HepG2 (cell line): ENCODE measurements at regions not wholly inside any gene's neighbourhood (a gene's known extent, or its start where the extent isn't known, plus 50 kb on each side); places are given as distances from the start of the nearest gene placed in this dataset.

Experiments
- BORCS8-MEF2B ChIP-seq: sonication (generic); formaldehyde crosslinking; IDR thresholded peaks from 2 replicates; pipeline ENCODE4 v1.8.0; 2022; ENCODE audit warnings: mild to moderate bottlenecking, missing genetic modification reagents
- CHD4 ChIP-seq: fragments of 200-600 bp; sonication (generic); IDR thresholded peaks from 2 replicates; pipeline ENCODE4 v1.7.0; 2017; ENCODE audit warnings: mild to moderate bottlenecking, low read length, borderline replicate concordance
- HBP1 ChIP-seq: IDR thresholded peaks from 2 replicates; pipeline ENCODE4 v1.6.1; 2016; ENCODE audit warnings: low read depth, control low read depth
- KDM4B ChIP-seq: sonication (generic); formaldehyde crosslinking; IDR thresholded peaks from 2 replicates; pipeline ENCODE4 v1.4.0; 2020; ENCODE audit warnings: missing genetic modification reagents
- MEIS2 ChIP-seq: sonication (generic); formaldehyde crosslinking; IDR thresholded peaks from 2 replicates; pipeline ENCODE4 v1.9.0; 2021; ENCODE audit warnings: mild to moderate bottlenecking, missing genetic modification reagents
- RARA ChIP-seq: IDR thresholded peaks from 2 replicates; pipeline ENCODE4 v1.6.1; 2016; ENCODE audit warnings: missing genetic modification reagents, missing compliant biosample characterization
- RFXANK ChIP-seq: IDR thresholded peaks from 2 replicates; pipeline ENCODE4 v1.6.1; 2016
- SMAD3 ChIP-seq: sonication (generic); formaldehyde crosslinking; IDR thresholded peaks from 2 replicates; pipeline ENCODE4 v1.4.0; 2020; ENCODE audit warnings: missing genetic modification reagents
- SOX5 ChIP-seq: IDR thresholded peaks from 2 replicates; pipeline ENCODE4 v1.6.1; 2016; ENCODE audit warnings: borderline replicate concordance
- SRSF4 ChIP-seq: fragments of 200-400 bp; formaldehyde crosslinking; IDR thresholded peaks from one replicate; pipeline ENCODE4 v1.6.1; 2018; ENCODE audit warnings: mild to moderate bottlenecking, low read depth, low read length, moderate library complexity; ENCODE audit not compliant: poor library complexity, severe bottlenecking
- SRY ChIP-seq: sonication (generic); formaldehyde crosslinking; IDR thresholded peaks from 2 replicates; pipeline ENCODE4 v1.8.0; 2022; ENCODE audit warnings: mild to moderate bottlenecking, missing genetic modification reagents
- ZNF260 ChIP-seq: sonication (generic); formaldehyde crosslinking; IDR thresholded peaks from 2 replicates; pipeline ENCODE4 v1.4.0; 2020; ENCODE audit warnings: missing genetic modification reagents, low read depth, mild to moderate bottlenecking, borderline replicate concordance
- ZNF792 ChIP-seq: IDR thresholded peaks from 2 replicates; pipeline ENCODE4 v1.6.1; 2016
- TF ChIP-seq, protein P1 (sequence below): sonication (generic); formaldehyde crosslinking; IDR thresholded peaks from 2 replicates; pipeline ENCODE4 v1.4.0; 2020; ENCODE audit warnings: mild to moderate bottlenecking, missing genetic modification reagents

- TF ChIP-seq HBP1 (CRISPR knock-in tag) (no peak), ZNF260 (CRISPR knock-in tag) (no peak), ZNF792 (CRISPR knock-in tag) (no peak), SMAD3 (CRISPR knock-in tag) (no peak), SOX5 (no peak), RARA (CRISPR knock-in tag) (0 out of 2 replicates have a peak, but pooled peaks have one; percentile 15), MEIS2 (CRISPR knock-in tag) (no peak), SRSF4 (no peak), SRY (CRISPR knock-in tag) (no peak), KDM4B (no peak), RFXANK (no peak), BORCS8-MEF2B (CRISPR knock-in tag) (no peak), CHD4 (no peak)
- TF ChIP-seq, protein P1, sequence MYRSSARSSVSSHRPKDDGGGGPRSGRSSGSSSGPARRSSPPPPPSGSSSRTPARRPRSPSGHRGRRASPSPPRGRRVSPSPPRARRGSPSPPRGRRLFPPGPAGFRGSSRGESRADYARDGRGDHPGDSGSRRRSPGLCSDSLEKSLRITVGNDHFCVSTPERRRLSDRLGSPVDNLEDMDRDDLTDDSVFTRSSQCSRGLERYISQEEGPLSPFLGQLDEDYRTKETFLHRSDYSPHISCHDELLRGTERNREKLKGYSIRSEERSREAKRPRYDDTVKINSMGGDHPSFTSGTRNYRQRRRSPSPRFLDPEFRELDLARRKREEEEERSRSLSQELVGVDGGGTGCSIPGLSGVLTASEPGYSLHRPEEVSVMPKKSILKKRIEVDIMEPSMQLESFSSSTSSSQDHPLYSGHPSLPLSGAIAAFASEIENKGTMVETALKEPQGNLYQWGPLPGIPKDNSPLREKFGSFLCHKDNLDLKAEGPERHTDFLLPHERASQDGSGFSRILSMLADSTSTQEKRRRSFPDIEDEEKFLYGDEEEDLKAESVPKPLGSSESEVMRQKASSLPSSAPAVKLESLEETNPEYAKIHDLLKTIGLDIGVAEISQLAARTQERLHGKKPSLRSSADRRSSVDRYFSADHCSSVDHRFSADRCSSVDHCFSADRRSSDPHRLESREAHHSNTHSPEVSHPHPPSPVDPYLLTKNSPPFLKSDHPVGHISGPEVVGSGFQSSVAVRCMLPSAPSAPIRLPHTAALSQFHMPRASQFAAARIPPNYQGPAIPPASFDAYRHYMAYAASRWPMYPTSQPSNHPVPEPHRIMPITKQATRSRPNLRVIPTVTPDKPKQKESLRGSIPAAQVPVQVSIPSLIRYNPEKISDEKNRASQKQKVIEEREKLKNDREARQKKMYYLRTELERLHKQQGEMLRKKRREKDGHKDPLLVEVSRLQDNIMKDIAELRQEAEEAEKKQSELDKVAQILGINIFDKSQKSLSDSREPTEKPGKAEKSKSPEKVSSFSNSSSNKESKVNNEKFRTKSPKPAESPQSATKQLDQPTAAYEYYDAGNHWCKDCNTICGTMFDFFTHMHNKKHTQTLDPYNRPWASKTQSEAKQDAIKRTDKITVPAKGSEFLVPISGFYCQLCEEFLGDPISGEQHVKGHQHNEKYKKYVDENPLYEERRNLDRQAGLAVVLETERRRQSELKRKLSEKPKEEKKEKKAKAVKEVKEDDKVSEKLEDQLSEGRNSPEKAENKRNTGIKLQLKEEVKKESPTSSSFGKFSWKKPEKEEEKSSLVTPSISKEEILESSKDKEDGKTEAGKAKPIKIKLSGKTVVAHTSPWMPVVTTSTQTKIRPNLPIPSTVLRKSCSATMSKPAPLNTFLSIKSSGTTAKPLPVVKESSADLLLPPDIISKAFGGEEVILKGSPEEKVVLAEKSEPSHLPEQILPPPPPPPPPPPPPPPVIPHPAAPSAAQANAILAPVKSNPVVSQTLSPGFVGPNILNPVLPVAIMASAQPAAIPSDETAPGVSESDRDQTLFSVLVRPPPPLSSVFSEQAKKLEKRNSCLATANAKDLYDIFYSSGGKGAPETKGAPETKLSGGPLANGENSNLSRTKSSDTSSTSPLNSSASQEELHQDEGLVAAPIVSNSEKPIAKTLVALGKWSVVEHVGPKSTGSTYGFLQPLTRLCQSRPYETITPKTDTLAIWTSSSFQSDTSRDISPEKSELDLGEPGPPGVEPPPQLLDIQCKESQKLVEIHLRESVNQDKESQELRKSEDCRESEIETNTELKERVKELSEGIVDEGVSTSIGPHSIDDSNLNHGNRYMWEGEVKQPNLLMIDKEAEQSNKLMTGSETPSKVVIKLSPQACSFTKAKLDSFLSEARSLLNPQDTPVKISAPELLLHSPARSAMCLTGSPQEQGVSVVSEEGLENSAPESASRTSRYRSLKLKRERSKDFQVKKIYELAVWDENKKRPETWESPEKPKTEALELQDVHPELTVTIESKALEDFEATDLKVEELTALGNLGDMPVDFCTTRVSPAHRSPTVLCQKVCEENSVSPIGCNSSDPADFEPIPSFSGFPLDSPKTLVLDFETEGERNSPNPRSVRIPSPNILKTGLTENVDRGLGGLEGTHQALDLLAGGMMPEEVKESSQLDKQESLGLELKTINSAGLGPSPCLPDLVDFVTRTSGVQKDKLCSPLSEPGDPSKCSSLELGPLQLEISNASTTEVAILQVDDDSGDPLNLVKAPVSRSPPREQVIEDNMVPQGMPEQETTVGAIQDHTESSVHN (CRISPR knock-in tag) = no peak
Measured at GRCh38 chrX:20438871-20439526, 172.3 kb upstream of the RPS6KA3 start (continued).
